Activated CD4-positive, alpha-beta T cell treated with anti-CD3 and anti-CD28 coated beads, Interleukin-2, amount 50 U/mL, for 1 hour (primary cell): ENCODE measurements at regions not wholly inside any gene's neighbourhood (a gene's known extent, or its start where the extent isn't known, plus 50 kb on each side); places are given as distances from the start of the nearest gene placed in this dataset.
"Not testable (repeated sequence)": the region's sequence is repeated elsewhere in the genome, so short reads cannot be mapped to it uniquely, and the experiment has no call there.

Experiments
- DNase-seq: peaks from one replicate; pipeline ENCODE4 v3.0.0-alpha.2; 2020

- no peak for DNase-seq
Measured at GRCh38 chr7:69189406-69189805, 408.9 kb upstream of the AUTS2 start.

GRCh38 chr7:69190025-69190424 is 408.2 kb upstream of the AUTS2 start:
- DNase-seq, result no peak

GRCh38 chr7:69190763-69191162 is 407.5 kb upstream of the AUTS2 start:
- no peak for DNase-seq

- DNase-seq, result no peak
Measured at GRCh38 chr7:69192134-69192533, 406.1 kb upstream of the AUTS2 start.

GRCh38 chr7:69193061-69193460 is 405.2 kb upstream of the AUTS2 start:
- DNase-seq, result no peak

GRCh38 chr7:69196593-69196992 is 401.7 kb upstream of the AUTS2 start:
- no peak for DNase-seq

- no peak for DNase-seq
Measured at GRCh38 chr7:69198250-69198649, 400.0 kb upstream of the AUTS2 start.

- no peak for DNase-seq
Measured at GRCh38 chr7:69199041-69199440, 399.2 kb upstream of the AUTS2 start.

- DNase-seq, result no peak
Measured at GRCh38 chr7:69199661-69200060, 398.6 kb upstream of the AUTS2 start.

GRCh38 chr7:69203871-69204270 is 394.4 kb upstream of the AUTS2 start:
- no peak for DNase-seq

GRCh38 chr7:69204943-69205342 is 393.3 kb upstream of the AUTS2 start:
- no peak for DNase-seq

- no peak for DNase-seq
Measured at GRCh38 chr7:69205581-69205980, 392.7 kb upstream of the AUTS2 start.

- no peak for DNase-seq
Measured at GRCh38 chr7:69208276-69208675, 390.0 kb upstream of the AUTS2 start.

- DNase-seq, result no peak
Measured at GRCh38 chr7:69208848-69209247, 389.4 kb upstream of the AUTS2 start.

GRCh38 chr7:69211336-69211735 is 386.9 kb upstream of the AUTS2 start:
- DNase-seq, result no peak

GRCh38 chr7:69211739-69212138 is 386.5 kb upstream of the AUTS2 start:
- DNase-seq, result no peak

- DNase-seq, result no peak
Measured at GRCh38 chr7:69213878-69214277, 384.4 kb upstream of the AUTS2 start.

GRCh38 chr7:69215516-69215915 is 382.8 kb upstream of the AUTS2 start:
- not testable (repeated sequence) for DNase-seq

GRCh38 chr7:69217516-69218350 is 380.5 kb upstream of the AUTS2 start:
- DNase-seq, result no peak

- DNase-seq, result no peak
Measured at GRCh38 chr7:69218576-69218975, 379.7 kb upstream of the AUTS2 start.

- no peak for DNase-seq
Measured at GRCh38 chr7:69219381-69219780, 378.9 kb upstream of the AUTS2 start.

- DNase-seq, result no peak
Measured at GRCh38 chr7:69225259-69225943, 372.9 kb upstream of the AUTS2 start.

GRCh38 chr7:69228212-69228811 is 370.0 kb upstream of the AUTS2 start:
- DNase-seq, result no peak
